ENCODE measurements at regions not wholly inside any gene's neighbourhood (a gene's known extent, or its start where the extent isn't known, plus 50 kb on each side); places are given as distances from the start of the nearest gene placed in this dataset.

DNA sequence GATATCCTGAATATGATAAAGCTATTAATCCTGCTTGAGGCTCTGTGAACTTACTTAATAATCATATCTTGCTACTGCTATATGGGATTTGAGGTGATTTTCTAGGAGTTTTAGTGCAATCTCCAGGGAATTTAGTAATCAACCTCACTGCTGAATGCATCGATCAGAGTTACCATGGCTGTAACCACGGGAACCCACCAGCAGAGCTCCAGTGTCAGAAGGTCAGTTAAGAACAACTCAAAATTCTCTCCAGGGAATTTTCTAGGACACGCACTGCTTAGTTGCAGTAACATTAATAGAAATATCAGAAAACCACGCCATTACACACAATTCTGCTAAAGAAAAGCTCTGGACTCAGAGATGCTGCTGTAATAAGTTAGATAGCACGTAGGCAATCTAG, 1477.2 kb upstream of the TENM3 start:
- TF ChIP-seq POLR2AphosphoS5 (IDR thresholded peaks at IDR 0.05) (no peak), CTCF (IDR thresholded peaks at IDR 0.05) (no peak), EP300 (IDR thresholded peaks at IDR 0.05) (no peak), POLR2A (IDR thresholded peaks at IDR 0.05) (no peak)
